Neural progenitor cell (in vitro differentiated cells): ENCODE measurements at regions not wholly inside any gene's neighbourhood (a gene's known extent, or its start where the extent isn't known, plus 50 kb on each side); places are given as distances from the start of the nearest gene placed in this dataset.

ENCODE experiments used
- CTCF ChIP-seq: fragments of 200-600 bp; sonication (generic); IDR thresholded peaks from 2 replicates; pipeline ENCODE4 v1.5.1; 2017; ENCODE audit warnings: antibody characterized with exemption, mild to moderate bottlenecking
- EZH2 ChIP-seq: fragments of 200-600 bp; sonication (generic); IDR thresholded peaks from 2 replicates; pipeline ENCODE4 v1.6.1; 2017; ENCODE audit warnings: antibody characterized with exemption, mild to moderate bottlenecking, moderate library complexity

GRCh38 chr22:27207266-27207665 is 549.9 kb downstream of the MIAT start:
- TF ChIP-seq CTCF = no peak
- TF ChIP-seq EZH2 = no peak
